Right hindlimb (tissue), 1 donor: ENCODE measurements at regions not wholly inside any gene's neighbourhood (a gene's known extent, or its start where the extent isn't known, plus 50 kb on each side); places are given as distances from the start of the nearest gene placed in this dataset.

ENCODE experiments used
- DNase-seq: peaks from one replicate; pipeline ENCODE4 v3.0.0-alpha.2; 2018

- no peak for DNase-seq
Measured at GRCh38 chr6:98777762-98778161, 56.6 kb upstream of the POU3F2 start.

- no peak for DNase-seq
Measured at GRCh38 chr6:98779618-98780017, 54.8 kb upstream of the POU3F2 start.

GRCh38 chr6:98782772-98783171, 51.6 kb upstream of the POU3F2 start:
- DNase-seq, result no peak

- no peak for DNase-seq
Measured at GRCh38 chr6:98783578-98783977, 50.8 kb upstream of the POU3F2 start.
